ENCODE measurements at regions not wholly inside any gene's neighbourhood (a gene's known extent, or its start where the extent isn't known, plus 50 kb on each side); places are given as distances from the start of the nearest gene placed in this dataset.

DNA sequence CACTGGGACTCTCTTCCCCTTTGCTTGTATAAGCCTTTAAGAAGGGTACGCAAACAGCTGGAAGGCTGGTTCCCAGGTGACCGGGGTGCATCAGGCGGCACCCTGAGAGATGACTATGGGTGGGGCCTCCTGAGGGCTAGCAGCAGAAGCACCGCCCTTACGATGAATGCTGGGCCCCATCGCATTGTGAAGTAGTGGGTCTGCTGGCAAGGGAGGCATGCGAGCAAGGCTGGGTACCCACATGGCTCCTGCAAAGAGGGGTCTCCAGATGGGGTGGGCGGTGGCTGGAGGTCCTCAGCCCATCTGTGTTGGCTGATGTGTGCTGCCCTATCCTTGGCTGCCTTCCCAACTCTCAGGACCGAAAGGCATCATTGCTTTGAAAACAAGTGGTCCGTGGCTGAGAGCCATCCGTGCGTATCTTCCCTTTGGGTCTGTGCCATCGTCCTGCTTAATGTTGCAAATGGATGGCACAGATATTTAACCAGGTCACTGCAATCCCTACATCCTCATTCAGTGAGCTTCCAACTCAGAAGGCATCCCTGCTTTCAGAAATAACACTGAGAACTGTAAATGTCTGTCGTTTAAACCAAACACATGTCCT, 83.5 kb upstream of the GPC1 start:
- H3K4me1 Mint-ChIP-seq: peaks cover 2% of the 10 kb centered on the region
- Histone ChIP-seq H3K4me3 (no peak overlapping the region), H3K4me1 (no peaks in the 10 kb centered on the region), H3K27ac (no peak overlapping the region), H3K27me3 (no peaks in the 10 kb centered on the region), H3K79me2 (ENCODE audit: low read depth) (no peaks in the 10 kb centered on the region), H4K20me1 (ENCODE audit: low read depth) (no peaks in the 10 kb centered on the region), H3K36me3 (no peaks in the 10 kb centered on the region), H3K9me3 (ENCODE audit: low read depth) (no peaks in the 10 kb centered on the region), H3F3A (ENCODE audit: low read depth) (no peaks in the 10 kb centered on the region), H2AFZ (replicated peaks) (no peak overlapping the region), H3K9ac (no peak overlapping the region), H3K4me2 (no peak overlapping the region)
- TF ChIP-seq EZH2 (IDR thresholded peaks at IDR 0.05) (no peak), CTCF (IDR thresholded peaks at IDR 0.05) (no peak), EZH2phosphoT487 (IDR thresholded peaks at IDR 0.05) (no peak)
- DNase-seq (ENCODE audit: low spot score): no peak
- peaks cover 10% of the 10 kb centered on the region for H3K27me3 Mint-ChIP-seq (ENCODE audit: insufficient read depth, low read depth)
- H3K9me3 Mint-ChIP-seq: peaks cover 4% of the 10 kb centered on the region
- H3K36me3 Mint-ChIP-seq: peaks cover 1% of the 10 kb centered on the region
- H3K27ac Mint-ChIP-seq: no peak overlapping the region
- no peak overlapping the region for H3K4me3 Mint-ChIP-seq

- no peak overlapping the region for H3K4me3 ChIP-seq
- H3K27ac ChIP-seq: no peak overlapping the region
- H3K9ac ChIP-seq: no peak overlapping the region
- H3K4me2 ChIP-seq: no peak overlapping the region
- DNase-seq (ENCODE audit: low spot score): no peak
- Mint-ChIP-seq H3K9me3 (peaks cover 4% of the 10 kb centered on the region), H3K4me1 (peaks cover 2% of the 10 kb centered on the region), H3K27me3 (ENCODE audit: insufficient read depth, low read depth) (peaks cover 9% of the 10 kb centered on the region), H3K36me3 (peaks cover 1% of the 10 kb centered on the region), H3K4me3 (no peak overlapping the region), H3K27ac (peak overlapping the region; percentile 57)
- H3K36me3 ChIP-seq: no peaks in the 10 kb centered on the region
- no peak overlapping the region for H2AFZ ChIP-seq (replicated peaks)
- H4K20me1 ChIP-seq (ENCODE audit: low read depth): no peaks in the 10 kb centered on the region
- H3F3A ChIP-seq (ENCODE audit: low read depth): no peaks in the 10 kb centered on the region
- TF ChIP-seq EZH2phosphoT487 (IDR thresholded peaks at IDR 0.05) (no peak), CTCF (IDR thresholded peaks at IDR 0.05) (no peak), EZH2 (IDR thresholded peaks at IDR 0.05) (no peak)
- no peaks in the 10 kb centered on the region for H3K27me3 ChIP-seq
- H3K9me3 ChIP-seq (ENCODE audit: low read depth): no peaks in the 10 kb centered on the region
- no peaks in the 10 kb centered on the region for H3K4me1 ChIP-seq
- H3K79me2 ChIP-seq (ENCODE audit: low read depth): no peaks in the 10 kb centered on the region
Observed at GRCh38 chr2:240353086-240353798, 82.2 kb upstream of the GPC1 start.

DNA sequence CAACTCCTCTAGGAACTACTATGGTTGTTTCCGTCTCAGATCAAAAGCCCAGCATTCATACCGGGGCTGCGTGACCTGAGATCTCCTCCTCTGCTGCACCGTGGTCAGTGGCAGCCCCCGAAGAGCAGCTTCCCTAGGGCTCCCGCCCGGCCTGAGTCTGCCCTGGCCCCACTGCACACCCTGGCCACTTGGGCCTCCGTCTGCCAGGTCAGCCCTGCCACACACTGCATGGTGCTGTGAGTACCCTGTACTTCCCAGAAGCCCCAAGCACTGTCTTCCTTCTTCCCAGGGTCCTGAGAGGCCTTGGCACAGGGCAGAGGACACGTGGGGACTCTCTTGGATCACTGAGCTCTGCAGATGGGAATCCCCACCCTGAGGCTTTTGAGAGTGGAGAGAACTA, 81.5 kb upstream of the GPC1 start:
- no peaks in the 10 kb centered on the region for H3K36me3 ChIP-seq
- H4K20me1 ChIP-seq (ENCODE audit: low read depth): no peaks in the 10 kb centered on the region
- H3K79me2 ChIP-seq (ENCODE audit: low read depth): no peaks in the 10 kb centered on the region
- Mint-ChIP-seq H3K4me1 (peaks cover 2% of the 10 kb centered on the region), H3K27ac (peak overlapping the region; percentile 57), H3K36me3 (no peaks in the 10 kb centered on the region), H3K4me3 (no peak overlapping the region), H3K9me3 (peaks cover 4% of the 10 kb centered on the region), H3K27me3 (ENCODE audit: insufficient read depth, low read depth) (peaks cover 6% of the 10 kb centered on the region)
- H3K4me1 ChIP-seq: no peaks in the 10 kb centered on the region
- H3K9ac ChIP-seq: no peak overlapping the region
- TF ChIP-seq CTCF (IDR thresholded peaks at IDR 0.05) (no peak), EZH2phosphoT487 (IDR thresholded peaks at IDR 0.05) (no peak)
- no peak for DNase-seq (ENCODE audit: low spot score)
- H3K4me3 ChIP-seq: no peak overlapping the region
- no peak overlapping the region for H3K4me2 ChIP-seq
- no peaks in the 10 kb centered on the region for H3K9me3 ChIP-seq (ENCODE audit: low read depth)
- H2AFZ ChIP-seq (replicated peaks): no peak overlapping the region
- H3F3A ChIP-seq (ENCODE audit: low read depth): no peaks in the 10 kb centered on the region
- H3K27me3 ChIP-seq: no peaks in the 10 kb centered on the region
- no peak overlapping the region for H3K27ac ChIP-seq
